SJCRH30 (cell line): ENCODE measurements at regions not wholly inside any gene's neighbourhood (a gene's known extent, or its start where the extent isn't known, plus 50 kb on each side); places are given as distances from the start of the nearest gene placed in this dataset.

ENCODE experiments used
- DNase-seq, 2 experiments: peaks; one replicate each; pipeline ENCODE4 v3.0.0-alpha.2; 2015 to 2020
- H3K27ac ChIP-seq: fragments of 250-450 bp; sonication (Bioruptor Pico); 2 replicates; pipeline ENCODE4 v1.5.1; 2020; ENCODE audit warnings: mild to moderate bottlenecking, moderate library complexity
- H3K27me3 ChIP-seq: fragments of 250-450 bp; sonication (Bioruptor Pico); 2 replicates; pipeline ENCODE4 v1.5.1; 2020; ENCODE audit warnings: mild to moderate bottlenecking, moderate library complexity
- H3K36me3 ChIP-seq: fragments of 250-450 bp; sonication (Bioruptor Pico); 2 replicates; pipeline ENCODE4 v1.5.1; 2020; ENCODE audit warnings: mild to moderate bottlenecking, moderate library complexity
- H3K4me1 ChIP-seq: fragments of 250-450 bp; sonication (Bioruptor Pico); 2 replicates; pipeline ENCODE4 v1.5.1; 2020; ENCODE audit warnings: mild to moderate bottlenecking, moderate library complexity
- H3K4me3 ChIP-seq: fragments of 250-450 bp; sonication (Bioruptor Pico); 2 replicates; pipeline ENCODE4 v1.5.1; 2020; ENCODE audit warnings: mild to moderate bottlenecking, moderate library complexity
- H3K9me3 ChIP-seq: fragments of 250-450 bp; sonication (Bioruptor Pico); replicated peaks from 2 replicates; pipeline ENCODE4 v1.5.1; 2020; ENCODE audit warnings: mild to moderate bottlenecking, moderate library complexity

DNA sequence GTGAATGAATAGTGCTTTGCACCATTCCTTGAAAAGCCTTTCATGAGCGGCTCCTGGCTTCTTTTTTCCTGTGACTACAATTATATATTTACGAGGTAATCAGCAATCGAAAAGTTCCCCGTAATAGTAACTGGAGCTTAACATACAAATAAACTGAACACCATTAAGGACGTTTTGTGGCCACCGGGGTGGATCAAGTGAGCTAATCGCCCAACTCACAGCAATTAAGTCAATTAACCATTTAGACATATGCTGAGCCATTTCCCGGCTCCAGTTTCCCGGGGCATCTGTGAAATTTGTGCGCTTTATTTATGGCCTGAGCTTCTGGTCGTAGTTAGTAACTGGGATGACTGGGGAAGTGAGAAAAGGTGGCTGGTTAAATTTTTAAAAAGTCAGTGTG, 465.2 kb downstream of the MIAT start:
- no peak overlapping the region for H3K27ac ChIP-seq
- no peak overlapping the region for H3K4me3 ChIP-seq
- H3K36me3 ChIP-seq: no peaks in the 10 kb centered on the region
- no peak for DNase-seq
- H3K27me3 ChIP-seq: no peaks in the 10 kb centered on the region
- no peaks in the 10 kb centered on the region for H3K4me1 ChIP-seq
- H3K9me3 ChIP-seq: no peaks in the 10 kb centered on the region

GRCh38 chr22:27123880-27124279, 466.5 kb downstream of the MIAT start:
- H3K9me3 ChIP-seq: no peaks in the 10 kb centered on the region
- H3K4me3 ChIP-seq: no peak overlapping the region
- H3K4me1 ChIP-seq: no peaks in the 10 kb centered on the region
- no peak overlapping the region for H3K27ac ChIP-seq
- H3K27me3 ChIP-seq: no peaks in the 10 kb centered on the region
- H3K36me3 ChIP-seq: no peaks in the 10 kb centered on the region
- DNase-seq: no peak

DNA sequence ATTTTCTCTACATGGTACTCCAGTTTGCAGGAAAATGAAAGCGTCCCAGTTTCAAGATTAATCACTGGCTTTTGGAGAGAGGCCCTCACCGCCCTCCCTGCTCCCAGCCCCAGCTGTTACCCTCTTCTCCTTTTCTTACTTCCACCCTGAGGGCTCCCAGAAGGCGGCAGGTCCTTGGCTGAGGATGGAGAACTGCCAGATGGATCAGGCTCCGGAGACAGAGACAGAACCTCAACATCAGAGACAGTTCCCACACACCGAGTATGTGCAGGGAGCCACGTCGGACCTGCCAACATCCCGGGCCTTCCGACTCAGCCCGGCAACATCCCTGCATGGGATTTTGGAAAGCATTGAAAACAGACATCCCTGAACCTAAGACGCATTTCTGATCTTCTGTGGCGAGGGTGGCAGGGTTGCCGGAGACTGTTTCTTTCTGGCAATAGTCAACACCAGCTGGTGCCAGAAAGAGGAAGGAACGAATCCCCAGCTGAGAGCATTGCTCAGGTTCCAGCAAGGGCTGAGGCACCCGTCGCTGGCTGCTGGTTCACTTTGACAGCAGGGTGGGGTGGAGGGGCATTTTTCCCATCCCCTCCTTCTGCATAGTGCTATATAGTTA, 467.1 kb downstream of the MIAT start:
- Histone ChIP-seq H3K4me3 (no peak overlapping the region), H3K9me3 (no peaks in the 10 kb centered on the region), H3K4me1 (no peaks in the 10 kb centered on the region), H3K36me3 (no peaks in the 10 kb centered on the region), H3K27ac (no peak overlapping the region), H3K27me3 (no peaks in the 10 kb centered on the region)
- DNase-seq: peak in 1 of 2 experiments; percentile 35

- no peak for DNase-seq
- Histone ChIP-seq H3K36me3 (no peaks in the 10 kb centered on the region), H3K27me3 (no peaks in the 10 kb centered on the region), H3K27ac (no peak overlapping the region), H3K4me3 (no peak overlapping the region), H3K4me1 (no peaks in the 10 kb centered on the region), H3K9me3 (no peaks in the 10 kb centered on the region)
Measured at GRCh38 chr22:27125539-27125938, 468.2 kb downstream of the MIAT start.

- no peak for DNase-seq
- Histone ChIP-seq H3K9me3 (no peaks in the 10 kb centered on the region), H3K4me3 (no peak overlapping the region), H3K27me3 (no peaks in the 10 kb centered on the region), H3K36me3 (no peaks in the 10 kb centered on the region), H3K4me1 (no peaks in the 10 kb centered on the region), H3K27ac (no peak overlapping the region)
Measured at GRCh38 chr22:27127911-27128310, 470.5 kb downstream of the MIAT start.

DNA sequence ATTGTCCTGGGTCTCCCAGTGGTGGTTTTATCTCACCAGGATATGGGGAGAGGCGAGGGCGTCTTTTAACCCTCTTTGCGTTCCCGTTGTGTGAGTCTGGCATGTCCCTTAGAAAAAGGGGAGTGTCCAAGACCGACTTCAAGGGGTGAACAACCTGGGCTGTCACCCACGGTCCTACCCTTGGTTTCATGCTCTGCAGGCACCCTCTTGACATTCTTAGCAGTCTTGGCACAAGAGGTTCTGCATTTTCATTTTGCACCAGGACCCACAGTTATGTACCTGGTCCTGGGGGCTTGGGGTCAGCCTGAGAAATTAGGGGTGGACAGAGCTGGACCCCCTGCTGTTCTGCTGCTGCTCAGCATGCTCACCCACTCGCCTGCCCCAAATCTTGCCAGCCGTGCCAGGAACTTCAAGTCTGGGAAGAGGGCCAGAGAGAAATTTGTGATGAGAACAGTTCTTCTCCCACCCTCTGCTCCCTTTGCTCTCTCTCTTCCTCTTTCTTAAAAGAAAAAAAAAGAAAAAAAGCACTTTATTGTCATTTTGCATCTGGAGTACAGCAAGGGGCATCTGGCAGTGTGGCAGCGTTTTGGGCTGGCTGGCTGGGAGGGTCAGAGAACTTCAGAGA, 471.2 kb downstream of the MIAT start:
- Histone ChIP-seq H3K36me3 (no peaks in the 10 kb centered on the region), H3K9me3 (no peaks in the 10 kb centered on the region), H3K27ac (no peak overlapping the region), H3K27me3 (no peaks in the 10 kb centered on the region), H3K4me3 (no peak overlapping the region), H3K4me1 (no peaks in the 10 kb centered on the region)
- no peak for DNase-seq

GRCh38 chr22:27129266-27129665, 471.9 kb downstream of the MIAT start:
- Histone ChIP-seq H3K4me3 (no peak overlapping the region), H3K9me3 (no peaks in the 10 kb centered on the region), H3K36me3 (no peaks in the 10 kb centered on the region), H3K27ac (no peak overlapping the region), H3K4me1 (peaks cover 3% of the 10 kb centered on the region), H3K27me3 (no peaks in the 10 kb centered on the region)
- no peak for DNase-seq

- Histone ChIP-seq H3K27ac (no peak overlapping the region), H3K4me3 (no peak overlapping the region), H3K4me1 (peaks cover 20% of the 10 kb centered on the region), H3K27me3 (no peaks in the 10 kb centered on the region), H3K9me3 (no peaks in the 10 kb centered on the region), H3K36me3 (no peaks in the 10 kb centered on the region)
- DNase-seq: no peak
Measured at GRCh38 chr22:27130906-27131305, 473.5 kb downstream of the MIAT start.

DNA sequence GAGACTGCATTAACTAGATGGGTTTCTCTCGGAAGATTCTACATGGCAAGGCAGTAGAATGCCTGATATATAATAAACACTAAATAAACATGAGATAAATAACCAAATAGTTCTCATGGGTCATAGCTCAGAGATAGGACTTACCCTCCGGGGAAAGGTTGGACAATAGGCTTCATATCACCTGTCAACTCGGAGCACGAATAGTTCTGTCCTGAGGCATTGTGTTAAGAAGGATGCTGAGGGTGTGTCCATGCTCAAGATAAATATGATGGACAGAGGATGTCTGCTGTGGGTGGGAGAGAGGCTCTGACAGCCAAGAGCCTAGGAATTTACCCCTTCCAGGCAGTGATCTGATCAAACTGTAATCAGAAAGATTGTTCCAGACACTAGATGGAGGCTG, 474.0 kb downstream of the MIAT start:
- Histone ChIP-seq H3K4me3 (no peak overlapping the region), H3K9me3 (no peaks in the 10 kb centered on the region), H3K27me3 (no peaks in the 10 kb centered on the region), H3K27ac (no peak overlapping the region), H3K36me3 (no peaks in the 10 kb centered on the region), H3K4me1 (peaks cover 23% of the 10 kb centered on the region)
- no peak for DNase-seq

- Histone ChIP-seq H3K27ac (no peak overlapping the region), H3K36me3 (no peaks in the 10 kb centered on the region), H3K4me1 (peaks cover 23% of the 10 kb centered on the region), H3K4me3 (no peak overlapping the region), H3K27me3 (no peaks in the 10 kb centered on the region), H3K9me3 (no peaks in the 10 kb centered on the region)
- no peak for DNase-seq
Measured at GRCh38 chr22:27132400-27132799, 475.0 kb downstream of the MIAT start.

DNA sequence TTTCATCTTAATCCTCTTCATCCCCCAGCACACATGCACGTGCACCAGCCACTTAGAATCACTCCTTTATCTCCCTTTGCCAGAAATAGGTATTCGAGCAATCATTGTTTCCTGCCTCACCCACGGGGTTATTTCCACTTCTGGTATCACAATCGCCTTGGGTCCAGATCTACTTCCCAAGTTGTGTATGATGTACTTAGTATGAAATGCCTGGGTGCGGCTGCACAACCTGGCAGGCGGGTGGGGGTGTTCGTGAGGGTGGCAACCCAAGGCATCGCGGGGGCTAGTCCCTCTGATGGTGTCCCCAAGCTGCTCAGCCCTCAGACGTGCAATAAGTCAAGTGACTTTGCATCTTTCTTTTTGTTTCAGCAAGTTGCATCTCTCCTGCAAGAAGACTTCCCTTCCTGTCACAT, 475.6 kb downstream of the MIAT start:
- H3K27ac ChIP-seq: no peak overlapping the region
- no peaks in the 10 kb centered on the region for H3K36me3 ChIP-seq
- no peak for DNase-seq
- peaks cover 23% of the 10 kb centered on the region for H3K4me1 ChIP-seq
- no peak overlapping the region for H3K4me3 ChIP-seq
- H3K27me3 ChIP-seq: no peaks in the 10 kb centered on the region
- no peaks in the 10 kb centered on the region for H3K9me3 ChIP-seq

GRCh38 chr22:27133681-27134314, 476.4 kb downstream of the MIAT start:
- no peak for DNase-seq
- H3K4me1 ChIP-seq: peaks cover 23% of the 10 kb centered on the region
- no peaks in the 10 kb centered on the region for H3K36me3 ChIP-seq
- no peak overlapping the region for H3K4me3 ChIP-seq
- H3K9me3 ChIP-seq: no peaks in the 10 kb centered on the region
- no peaks in the 10 kb centered on the region for H3K27me3 ChIP-seq
- H3K27ac ChIP-seq: no peak overlapping the region; the same call in 1 of the 2 replicates

GRCh38 chr22:27134315-27134701, 476.9 kb downstream of the MIAT start:
- H3K9me3 ChIP-seq: no peaks in the 10 kb centered on the region
- H3K27me3 ChIP-seq: no peaks in the 10 kb centered on the region
- H3K36me3 ChIP-seq: no peaks in the 10 kb centered on the region
- no peak overlapping the region; the same call in 1 of the 2 replicates for H3K27ac ChIP-seq
- no peak overlapping the region for H3K4me3 ChIP-seq
- DNase-seq: peak in 1 of 2 experiments; percentile 31
- peaks cover 23% of the 10 kb centered on the region for H3K4me1 ChIP-seq

GRCh38 chr22:27135031-27135981, 477.9 kb downstream of the MIAT start:
- Histone ChIP-seq H3K4me3 (no peak overlapping the region), H3K27me3 (no peaks in the 10 kb centered on the region), H3K27ac (peak overlapping the region; percentile 42), H3K9me3 (no peaks in the 10 kb centered on the region), H3K36me3 (no peaks in the 10 kb centered on the region), H3K4me1 (peaks cover 28% of the 10 kb centered on the region)
- peak; percentile 28 to 52 for DNase-seq

DNA sequence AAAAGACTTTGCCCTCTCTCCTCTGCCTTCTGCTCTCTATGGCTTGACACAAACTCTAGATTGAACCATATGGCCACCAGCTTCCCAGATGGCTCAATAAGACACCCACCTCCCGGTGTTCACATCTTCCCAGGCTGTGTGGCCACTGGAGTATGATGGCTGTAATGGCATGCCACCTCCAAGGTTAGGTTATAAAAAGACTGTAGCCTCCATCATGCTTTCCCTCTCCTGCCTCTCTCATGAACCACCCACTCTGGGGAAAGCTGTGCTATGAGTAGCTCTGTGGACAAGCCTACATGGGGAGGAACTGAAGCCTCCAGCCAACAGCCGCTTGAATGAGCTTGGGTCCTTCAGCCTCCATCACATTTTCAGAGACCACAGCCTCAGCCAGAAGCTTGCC, 479.2 kb downstream of the MIAT start:
- Histone ChIP-seq H3K9me3 (no peaks in the 10 kb centered on the region), H3K4me1 (peaks cover 28% of the 10 kb centered on the region), H3K27ac (no peak overlapping the region), H3K36me3 (no peaks in the 10 kb centered on the region), H3K4me3 (no peak overlapping the region), H3K27me3 (no peaks in the 10 kb centered on the region)
- DNase-seq: no peak
